ENCODE measurements at regions not wholly inside any gene's neighbourhood (a gene's known extent, or its start where the extent isn't known, plus 50 kb on each side); places are given as distances from the start of the nearest gene placed in this dataset.

GRCh38 chr5:167442922-167443321 is 848.5 kb upstream of the WWC1 start:
- no peak overlapping the region for H2AFZ ChIP-seq (ENCODE audit: control insufficient read depth, low read depth, low read length)
- RAD21 ChIA-PET (ENCODE audit: unreplicated experiment): no interaction called here
- no peak overlapping the region for H3K27ac ChIP-seq (ENCODE audit: control insufficient read depth, insufficient read depth)
- TF ChIP-seq IRF5 (IDR thresholded peaks at IDR 0.05; ENCODE audit: borderline replicate concordance) (no peak), MTA2 (IDR thresholded peaks at IDR 0.05; ENCODE audit: low read depth) (no peak), ATF3 (IDR thresholded peaks at IDR 0.05; ENCODE audit: borderline replicate concordance, extremely low read depth, low read depth, low read length) (no peak), DPF2 (IDR thresholded peaks at IDR 0.05) (no peak), ZNF687 (IDR thresholded peaks at IDR 0.05) (no peak)
- no peak overlapping the region for H3K9ac ChIP-seq (ENCODE audit: control insufficient read depth, insufficient read depth, low read length)
- POLR2A ChIA-PET: no interaction called here
- H3K9me3 ChIP-seq (replicated peaks; ENCODE audit: control insufficient read depth, insufficient read depth, low read length): no peaks in the 10 kb centered on the region
- no peak overlapping the region for H3K4me2 ChIP-seq (ENCODE audit: control insufficient read depth, insufficient read depth)
- CTCF ChIA-PET: no interaction called here
- no TSS peak for BruUV-seq (replicated peaks)
- no peaks in the 10 kb centered on the region for H3K4me1 ChIP-seq (ENCODE audit: control insufficient read depth, insufficient read depth, low read length)
- H3K36me3 ChIP-seq (ENCODE audit: control insufficient read depth in 2 of 2, insufficient read depth in 2 of 2, low read length in 1 of 2): no peaks in the 10 kb centered on the region
- no peaks in the 10 kb centered on the region for H3K79me2 ChIP-seq (ENCODE audit: control insufficient read depth, insufficient read depth, low read length)
- DNase-seq (ENCODE audit: low read depth, low spot score) (no peak), FAIRE-seq (no peak), ATAC-seq (no peak)
- in situ Hi-C loops (cut with MboI): no loop called here
- intact Hi-C loops (cut with micrococcal nuclease; ENCODE audit: unreplicated experiment): no loop called here
- H4K20me1 ChIP-seq (ENCODE audit: control insufficient read depth, insufficient read depth): no peaks in the 10 kb centered on the region
- 26% methylated on average over 2 of the region's 2 CpGs for WGBS (ENCODE audit: insufficient coverage, insufficient replicate concordance, low lambda C conversion rate, missing lambda C conversion rate)
- no peak overlapping the region for H3K4me3 ChIP-seq
- no peaks in the 10 kb centered on the region for H3K27me3 ChIP-seq (replicated peaks in 1 of 2; ENCODE audit: control insufficient read depth in 2 of 2, insufficient read depth in 2 of 2, low read length in 1 of 2)
- SMC1A ChIA-PET (ENCODE audit: uncharacterized antibody, unreplicated experiment): no interaction called here

All from GM12878 (cell line).